OCI-LY7 (cell line): ENCODE measurements at regions not wholly inside any gene's neighbourhood (a gene's known extent, or its start where the extent isn't known, plus 50 kb on each side); places are given as distances from the start of the nearest gene placed in this dataset.

Experiments used
- BruUV-seq: library from RNA; stranded (reverse); fragments of 400-500 nt; replicated peaks from 2 replicates; lab custom pipeline; 2021; lab: Mats Ljungman, UMichigan
- CTCF ChIA-PET: fragments of 300-600 bp; sonication (Branson Sonifier 250); formaldehyde crosslinking; loops from one replicate; lab custom pipeline; 2022; ENCODE audit warnings: antibody characterized with exemption; ENCODE audit not compliant: unreplicated experiment; lab: Charles Lee
- POLR2A ChIA-PET: fragments of 300-600 bp; sonication (Branson Sonifier 250); formaldehyde crosslinking; loops from one replicate; lab custom pipeline; 2022; ENCODE audit warnings: antibody characterized with exemption; lab: Charles Lee
- DNase-seq: peaks from one replicate; pipeline ENCODE4 v3.0.0-alpha.2; 2015; ENCODE audit warnings: low spot score
- H2AFZ ChIP-seq: fragments of 200-600 bp; sonication (generic), shearing (Covaris generic); 2 replicates; pipeline ENCODE4 v1.6.1; 2014; ENCODE audit warnings: mild to moderate bottlenecking, antibody characterized with exemption, low read length, moderate library complexity
- H3K27ac ChIP-seq: fragments of 200-600 bp; sonication (generic); 2 replicates; pipeline ENCODE4 v1.5.1; 2014; ENCODE audit warnings: mixed run types, low read depth, mild to moderate bottlenecking, moderate library complexity, low read length, inconsistent platforms; ENCODE audit not compliant: poor library complexity, severe bottlenecking
- H3K36me3 ChIP-seq: fragments of 200-600 bp; sonication (generic); 2 replicates; pipeline ENCODE4 v1.6.1; 2014; ENCODE audit warnings: mild to moderate bottlenecking, antibody characterized with exemption, low read length, moderate library complexity, mixed read lengths; ENCODE audit not compliant: insufficient read depth
- H3K4me1 ChIP-seq: fragments of 200-600 bp; sonication (generic); 2 replicates; pipeline ENCODE4 v1.5.1; 2014; ENCODE audit warnings: mild to moderate bottlenecking, low read length; ENCODE audit not compliant: insufficient read depth, poor library complexity, severe bottlenecking
- H3K4me2 ChIP-seq: fragments of 200-600 bp; sonication (generic); 2 replicates; pipeline ENCODE4 v1.6.1; 2014; ENCODE audit warnings: mild to moderate bottlenecking, low read length
- H3K4me3 ChIP-seq: fragments of 200-600 bp; sonication (generic); 2 replicates; pipeline ENCODE4 v1.5.1; 2014; ENCODE audit warnings: mild to moderate bottlenecking, low read depth, low read length; ENCODE audit not compliant: poor library complexity, severe bottlenecking
- H3K79me2 ChIP-seq: fragments of 200-600 bp; sonication (generic); 2 replicates; pipeline ENCODE4 v1.6.1; 2016; ENCODE audit warnings: low read depth, mild to moderate bottlenecking, low read length, moderate library complexity, mixed read lengths; ENCODE audit not compliant: insufficient read depth
- H3K9me2 ChIP-seq: fragments of 200-600 bp; sonication (generic); 2 replicates; pipeline ENCODE4 v1.6.1; 2016; ENCODE audit warnings: mild to moderate bottlenecking, low read length, mixed read lengths; ENCODE audit not compliant: insufficient read depth
- H3K9me3 ChIP-seq: fragments of 200-600 bp; sonication (generic); 2 replicates; pipeline ENCODE4 v1.6.1; 2014; ENCODE audit warnings: mild to moderate bottlenecking, mixed run types, low read length, mixed read lengths
- H4K20me1 ChIP-seq: fragments of 200-600 bp; sonication (generic); 2 replicates; pipeline ENCODE4 v1.6.1; 2014; ENCODE audit warnings: mild to moderate bottlenecking, antibody characterized with exemption, low read length, moderate library complexity, mixed read lengths; ENCODE audit not compliant: insufficient read depth
- EZH2phosphoT487 ChIP-seq: fragments of 200-600 bp; sonication (generic); IDR thresholded peaks from 2 replicates; pipeline ENCODE4 v1.6.1; 2018; ENCODE audit warnings: low read depth, borderline replicate concordance, mild to moderate bottlenecking, mixed run types, antibody characterized with exemption, low read length, moderate library complexity, mixed read lengths
- intact Hi-C: fragments of 100-400 bp; cut with micrococcal nuclease; formaldehyde crosslinking; loops from one replicate; pipeline ENCODE4 v1.10.0; 2022; ENCODE audit not compliant: unreplicated experiment
- TF ChIP-seq, protein P1 (sequence below): fragments of 200-600 bp; sonication (generic); conservative IDR thresholded peaks from 2 replicates; pipeline ENCODE4 v1.5.1; 2014; ENCODE audit warnings: mild to moderate bottlenecking, antibody characterized with exemption, low read length, moderate library complexity, mixed read lengths

GRCh38 chr5:51821697-51822096 lies 438.4 kb downstream of the ISL1 start:
- no peaks in the 10 kb centered on the region for H3K9me3 ChIP-seq
- H3K4me3 ChIP-seq, result no peak overlapping the region
- intact Hi-C loops, result no loop called here
- CTCF ChIA-PET, result no interaction called here
- no peak overlapping the region for H3K27ac ChIP-seq
- H3K4me2 ChIP-seq, result no peak overlapping the region
- no TSS peak for BruUV-seq
- no peak overlapping the region for H2AFZ ChIP-seq
- H3K4me1 ChIP-seq, result no peaks in the 10 kb centered on the region
- no peaks in the 10 kb centered on the region for H4K20me1 ChIP-seq
- no peaks in the 10 kb centered on the region for H3K79me2 ChIP-seq
- H3K9me2 ChIP-seq, result no peaks in the 10 kb centered on the region
- H3K36me3 ChIP-seq, result no peaks in the 10 kb centered on the region
- POLR2A ChIA-PET, result no interaction called here
- TF ChIP-seq, protein P1, sequence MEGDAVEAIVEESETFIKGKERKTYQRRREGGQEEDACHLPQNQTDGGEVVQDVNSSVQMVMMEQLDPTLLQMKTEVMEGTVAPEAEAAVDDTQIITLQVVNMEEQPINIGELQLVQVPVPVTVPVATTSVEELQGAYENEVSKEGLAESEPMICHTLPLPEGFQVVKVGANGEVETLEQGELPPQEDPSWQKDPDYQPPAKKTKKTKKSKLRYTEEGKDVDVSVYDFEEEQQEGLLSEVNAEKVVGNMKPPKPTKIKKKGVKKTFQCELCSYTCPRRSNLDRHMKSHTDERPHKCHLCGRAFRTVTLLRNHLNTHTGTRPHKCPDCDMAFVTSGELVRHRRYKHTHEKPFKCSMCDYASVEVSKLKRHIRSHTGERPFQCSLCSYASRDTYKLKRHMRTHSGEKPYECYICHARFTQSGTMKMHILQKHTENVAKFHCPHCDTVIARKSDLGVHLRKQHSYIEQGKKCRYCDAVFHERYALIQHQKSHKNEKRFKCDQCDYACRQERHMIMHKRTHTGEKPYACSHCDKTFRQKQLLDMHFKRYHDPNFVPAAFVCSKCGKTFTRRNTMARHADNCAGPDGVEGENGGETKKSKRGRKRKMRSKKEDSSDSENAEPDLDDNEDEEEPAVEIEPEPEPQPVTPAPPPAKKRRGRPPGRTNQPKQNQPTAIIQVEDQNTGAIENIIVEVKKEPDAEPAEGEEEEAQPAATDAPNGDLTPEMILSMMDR, result no peak
- no peak for DNase-seq

DNA sequence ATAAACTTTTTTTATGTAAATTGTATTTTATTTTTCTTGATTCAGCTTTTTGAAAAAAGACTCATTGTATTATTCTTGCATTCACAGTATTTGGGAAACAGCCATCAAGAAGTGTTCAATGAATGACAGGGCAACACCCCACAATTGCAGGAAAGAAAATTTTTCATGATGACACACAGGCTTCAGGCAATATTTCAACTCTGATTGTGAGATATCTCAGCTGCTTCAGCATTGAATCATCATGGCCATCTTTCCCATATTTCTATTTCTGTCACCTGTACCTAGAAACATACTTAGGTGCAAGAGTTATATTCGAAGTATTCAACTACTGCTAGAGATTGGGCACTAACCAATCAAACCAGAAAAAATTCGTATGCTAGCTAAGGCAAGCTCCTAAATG lies 446.0 kb downstream of the ISL1 start:
- DNase-seq, result no peak
- intact Hi-C loops, result no loop called here
- H3K9me2 ChIP-seq, result no peaks in the 10 kb centered on the region
- BruUV-seq, result no TSS peak
- H3K9me3 ChIP-seq, result no peaks in the 10 kb centered on the region
- H3K36me3 ChIP-seq, result no peaks in the 10 kb centered on the region
- ChIA-PET CTCF (no interaction called here), POLR2A (no interaction called here)
- no peaks in the 10 kb centered on the region for H3K4me1 ChIP-seq
- no peak overlapping the region for H2AFZ ChIP-seq
- H3K79me2 ChIP-seq, result no peaks in the 10 kb centered on the region
- H3K4me3 ChIP-seq, result no peak overlapping the region
- TF ChIP-seq, protein P1, result no peak
- TF ChIP-seq EZH2phosphoT487, result no peak
- no peak overlapping the region for H3K27ac ChIP-seq
- no peaks in the 10 kb centered on the region for H4K20me1 ChIP-seq
- no peak overlapping the region for H3K4me2 ChIP-seq

DNA sequence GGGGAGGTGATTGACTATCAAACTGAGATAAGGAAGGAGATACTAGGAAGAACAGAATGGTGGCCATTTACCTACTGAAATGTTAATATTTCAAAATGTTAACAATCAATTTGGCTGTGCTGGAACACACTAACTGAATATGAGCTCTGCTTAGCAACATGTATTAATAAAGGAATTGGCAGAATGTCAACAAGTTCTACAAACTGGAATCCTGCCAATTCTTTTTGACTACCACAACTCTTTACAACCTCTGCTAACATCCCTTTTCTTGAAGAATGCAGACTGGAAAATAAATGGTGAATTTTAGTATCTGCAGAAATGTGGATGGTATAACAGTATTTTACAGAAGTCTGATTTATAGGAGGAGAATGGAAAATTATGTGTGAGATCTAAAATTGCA lies 446.4 kb downstream of the ISL1 start:
- Histone ChIP-seq H3K4me1 (no peaks in the 10 kb centered on the region), H3K4me2 (no peak overlapping the region), H2AFZ (no peak overlapping the region), H3K27ac (no peak overlapping the region), H3K36me3 (no peaks in the 10 kb centered on the region), H3K9me3 (no peaks in the 10 kb centered on the region), H3K4me3 (no peak overlapping the region), H3K9me2 (no peaks in the 10 kb centered on the region), H4K20me1 (no peaks in the 10 kb centered on the region), H3K79me2 (no peaks in the 10 kb centered on the region)
- BruUV-seq, result no TSS peak
- CTCF ChIA-PET, result no interaction called here
- intact Hi-C loops, result no loop called here
- POLR2A ChIA-PET, result no interaction called here
- TF ChIP-seq EZH2phosphoT487, result no peak
- TF ChIP-seq, protein P1, result no peak
- no peak for DNase-seq
